NB4 (cell line): ENCODE measurements at regions not wholly inside any gene's neighbourhood (a gene's known extent, or its start where the extent isn't known, plus 50 kb on each side); places are given as distances from the start of the nearest gene placed in this dataset.

Experiments
- MYC ChIP-seq: IDR thresholded peaks from 2 replicates; pipeline ENCODE4 v1.6.1; 2011; ENCODE audit warnings: low read depth, low read length
- POLR2A ChIP-seq: IDR thresholded peaks from 2 replicates; pipeline ENCODE4 v1.6.1; 2011; ENCODE audit warnings: mild to moderate bottlenecking; ENCODE audit not compliant: insufficient read length; ENCODE audit errors: extremely low read depth
- TF ChIP-seq, protein P1 (sequence below): IDR thresholded peaks from one replicate; pipeline ENCODE4 v1.5.1; 2012; ENCODE audit warnings: low read depth, low read length

- TF ChIP-seq, protein P1, sequence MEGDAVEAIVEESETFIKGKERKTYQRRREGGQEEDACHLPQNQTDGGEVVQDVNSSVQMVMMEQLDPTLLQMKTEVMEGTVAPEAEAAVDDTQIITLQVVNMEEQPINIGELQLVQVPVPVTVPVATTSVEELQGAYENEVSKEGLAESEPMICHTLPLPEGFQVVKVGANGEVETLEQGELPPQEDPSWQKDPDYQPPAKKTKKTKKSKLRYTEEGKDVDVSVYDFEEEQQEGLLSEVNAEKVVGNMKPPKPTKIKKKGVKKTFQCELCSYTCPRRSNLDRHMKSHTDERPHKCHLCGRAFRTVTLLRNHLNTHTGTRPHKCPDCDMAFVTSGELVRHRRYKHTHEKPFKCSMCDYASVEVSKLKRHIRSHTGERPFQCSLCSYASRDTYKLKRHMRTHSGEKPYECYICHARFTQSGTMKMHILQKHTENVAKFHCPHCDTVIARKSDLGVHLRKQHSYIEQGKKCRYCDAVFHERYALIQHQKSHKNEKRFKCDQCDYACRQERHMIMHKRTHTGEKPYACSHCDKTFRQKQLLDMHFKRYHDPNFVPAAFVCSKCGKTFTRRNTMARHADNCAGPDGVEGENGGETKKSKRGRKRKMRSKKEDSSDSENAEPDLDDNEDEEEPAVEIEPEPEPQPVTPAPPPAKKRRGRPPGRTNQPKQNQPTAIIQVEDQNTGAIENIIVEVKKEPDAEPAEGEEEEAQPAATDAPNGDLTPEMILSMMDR = no peak
- no peak for TF ChIP-seq POLR2A
- no peak for TF ChIP-seq MYC
Observed at GRCh38 chr15:67927501-67928168, 87.8 kb upstream of the RNU6-1 start.
